DND-41 (cell line): ENCODE measurements at regions not wholly inside any gene's neighbourhood (a gene's known extent, or its start where the extent isn't known, plus 50 kb on each side); places are given as distances from the start of the nearest gene placed in this dataset.

ENCODE experiments used
- ATAC-seq: fragments of 200-7000 bp; cut with Tn5 transposase; 3 replicates; pipeline ENCODE4 v1.9.1; 2021; ENCODE audit warnings: low read depth; ENCODE audit not compliant: insufficient read depth
- DNase-seq: peaks from one replicate; pipeline ENCODE4 v3.0.0-alpha.2; 2020
- H2AFZ ChIP-seq: 2 replicates; pipeline ENCODE4 v1.6.0; 2012; ENCODE audit warnings: low read depth, low read length
- H3K27ac ChIP-seq: 2 replicates; pipeline ENCODE4 v1.5.1; 2012; ENCODE audit warnings: low read length, inconsistent platforms
- H3K27me3 ChIP-seq: fragments of 200-600 bp; sonication (generic); 2 replicates; pipeline ENCODE4 v1.6.0; 2012; ENCODE audit warnings: low read length, mild to moderate bottlenecking, inconsistent platforms; ENCODE audit not compliant: insufficient read depth, poor library complexity
- H3K36me3 ChIP-seq: 2 replicates; pipeline ENCODE4 v1.5.1; 2012; ENCODE audit warnings: low read length, inconsistent platforms; ENCODE audit not compliant: insufficient read depth
- H3K4me1 ChIP-seq: 2 replicates; pipeline ENCODE4 v1.5.1; 2012; ENCODE audit warnings: mild to moderate bottlenecking, low read length; ENCODE audit not compliant: insufficient read depth
- H3K4me2 ChIP-seq: 2 replicates; pipeline ENCODE4 v1.6.0; 2012; ENCODE audit warnings: mild to moderate bottlenecking, moderate library complexity, low read length, inconsistent platforms; ENCODE audit not compliant: insufficient read depth
- H3K4me3 ChIP-seq, 2 experiments: fragments of 200-600 bp in 1 of 2; shearing (Covaris generic) in 1 of 2; 2 replicates each; pipeline ENCODE4 v1.5.1; 2012 to 2016; ENCODE audit warnings: inconsistent platforms in 2 of 2, low read length in 2 of 2, mild to moderate bottlenecking in 2 of 2, low read depth in 1 of 2, moderate library complexity in 1 of 2
- H3K79me2 ChIP-seq: 2 replicates; pipeline ENCODE4 v1.6.0; 2012; ENCODE audit warnings: low read length, inconsistent platforms; ENCODE audit not compliant: insufficient read depth
- H3K9ac ChIP-seq: 2 replicates; pipeline ENCODE4 v1.6.0; 2012; ENCODE audit warnings: low read depth, mild to moderate bottlenecking, inconsistent platforms, low read length, moderate library complexity
- H3K9me3 ChIP-seq: 2 replicates; pipeline ENCODE4 v1.5.1; 2012; ENCODE audit warnings: low read length, moderate library complexity, mild to moderate bottlenecking, inconsistent platforms; ENCODE audit not compliant: insufficient read depth, severe bottlenecking
- H4K20me1 ChIP-seq: 2 replicates; pipeline ENCODE4 v1.6.0; 2012; ENCODE audit warnings: low read length; ENCODE audit not compliant: insufficient read depth
- CTCF ChIP-seq: IDR thresholded peaks from 2 replicates; pipeline ENCODE4 v1.5.1; 2012; ENCODE audit warnings: borderline replicate concordance, low read length, moderate library complexity, mild to moderate bottlenecking; ENCODE audit not compliant: poor library complexity, severe bottlenecking; ENCODE audit errors: extremely low read depth
- EZH2 ChIP-seq: IDR thresholded peaks from 3 replicates; pipeline ENCODE4 v1.6.1; 2012; ENCODE audit warnings: borderline replicate concordance, low read depth, mild to moderate bottlenecking, moderate library complexity, low read length, inconsistent platforms; ENCODE audit not compliant: severe bottlenecking

- no peaks in the 10 kb centered on the region for H3K79me2 ChIP-seq
- H4K20me1 ChIP-seq = no peaks in the 10 kb centered on the region
- H3K27me3 ChIP-seq = no peaks in the 10 kb centered on the region
- no peak for DNase-seq
- no peak for TF ChIP-seq EZH2
- TF ChIP-seq CTCF = no peak
- H2AFZ ChIP-seq = no peak overlapping the region
- H3K27ac ChIP-seq = no peak overlapping the region
- no peaks in the 10 kb centered on the region for H3K36me3 ChIP-seq
- H3K9ac ChIP-seq = no peak overlapping the region
- no peak overlapping the region for H3K4me3 ChIP-seq
- no peaks in the 10 kb centered on the region for H3K9me3 ChIP-seq
- H3K4me2 ChIP-seq = no peak overlapping the region
- no peak for ATAC-seq
- H3K4me1 ChIP-seq = peaks cover 23% of the 10 kb centered on the region
Measured at GRCh38 chr17:71335212-71335611, 785.6 kb upstream of the SOX9 start.

GRCh38 chr17:71337938-71338337, 782.9 kb upstream of the SOX9 start:
- H3K27ac ChIP-seq = peak overlapping the region; percentile 54; the same call in 1 of the 2 replicates
- TF ChIP-seq EZH2 (no peak), CTCF (no peak)
- no peak for ATAC-seq
- H3K9ac ChIP-seq = peak overlapping the region; percentile 30
- H3K9me3 ChIP-seq = no peaks in the 10 kb centered on the region
- no peak for DNase-seq
- no peaks in the 10 kb centered on the region for H3K79me2 ChIP-seq
- no peaks in the 10 kb centered on the region for H3K27me3 ChIP-seq
- H3K4me1 ChIP-seq = peaks cover 23% of the 10 kb centered on the region
- H4K20me1 ChIP-seq = no peaks in the 10 kb centered on the region
- peak overlapping the region; percentile 58 for H3K4me2 ChIP-seq
- H2AFZ ChIP-seq = peak overlapping the region; percentile 66
- H3K36me3 ChIP-seq = no peaks in the 10 kb centered on the region
- H3K4me3 ChIP-seq = peak overlapping the region in 1 of 2 experiments; percentile 43; a peak in 1 of 4 replicates

GRCh38 chr17:71338396-71338795, 782.4 kb upstream of the SOX9 start:
- peaks cover 23% of the 10 kb centered on the region for H3K4me1 ChIP-seq
- peak overlapping the region; percentile 66 for H2AFZ ChIP-seq
- H3K27me3 ChIP-seq = no peaks in the 10 kb centered on the region
- ATAC-seq (peak; percentile 92), DNase-seq (peak; percentile 62)
- H3K27ac ChIP-seq = peak overlapping the region; percentile 54; the same call in 1 of the 2 replicates
- peak overlapping the region; percentile 30 for H3K9ac ChIP-seq
- H3K4me2 ChIP-seq = peak overlapping the region; percentile 58
- TF ChIP-seq EZH2 = no peak
- TF ChIP-seq CTCF = peak; percentile 26
- no peaks in the 10 kb centered on the region for H3K79me2 ChIP-seq
- H4K20me1 ChIP-seq = no peaks in the 10 kb centered on the region
- peak overlapping the region in 1 of 2 experiments; percentile 43; a peak in 2 of 4 replicates for H3K4me3 ChIP-seq
- no peaks in the 10 kb centered on the region for H3K9me3 ChIP-seq
- H3K36me3 ChIP-seq = no peaks in the 10 kb centered on the region
